ENCODE measurements at regions not wholly inside any gene's neighbourhood (a gene's known extent, or its start where the extent isn't known, plus 50 kb on each side); places are given as distances from the start of the nearest gene placed in this dataset.

DNA sequence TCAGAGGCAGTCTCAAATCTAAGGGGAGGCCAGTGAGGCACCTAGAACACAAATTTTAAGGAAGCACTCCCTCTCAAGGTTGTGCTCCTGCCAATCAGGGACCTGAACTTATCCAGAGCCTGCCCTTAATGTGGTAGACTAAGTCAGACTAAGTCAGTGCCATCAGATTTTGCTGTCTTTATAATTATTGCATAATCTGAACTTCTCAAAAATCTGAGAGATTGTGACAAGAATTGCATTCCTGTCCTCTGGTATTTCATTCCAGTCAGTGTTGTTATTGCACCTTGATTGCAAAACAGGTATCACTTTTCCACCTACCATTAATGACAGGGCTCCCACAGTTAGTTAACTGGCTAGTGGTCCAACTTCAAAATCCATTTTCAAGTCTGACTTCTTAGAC lies 197.1 kb upstream of the HCN1 start:
- DNase-seq: no peak

DNA sequence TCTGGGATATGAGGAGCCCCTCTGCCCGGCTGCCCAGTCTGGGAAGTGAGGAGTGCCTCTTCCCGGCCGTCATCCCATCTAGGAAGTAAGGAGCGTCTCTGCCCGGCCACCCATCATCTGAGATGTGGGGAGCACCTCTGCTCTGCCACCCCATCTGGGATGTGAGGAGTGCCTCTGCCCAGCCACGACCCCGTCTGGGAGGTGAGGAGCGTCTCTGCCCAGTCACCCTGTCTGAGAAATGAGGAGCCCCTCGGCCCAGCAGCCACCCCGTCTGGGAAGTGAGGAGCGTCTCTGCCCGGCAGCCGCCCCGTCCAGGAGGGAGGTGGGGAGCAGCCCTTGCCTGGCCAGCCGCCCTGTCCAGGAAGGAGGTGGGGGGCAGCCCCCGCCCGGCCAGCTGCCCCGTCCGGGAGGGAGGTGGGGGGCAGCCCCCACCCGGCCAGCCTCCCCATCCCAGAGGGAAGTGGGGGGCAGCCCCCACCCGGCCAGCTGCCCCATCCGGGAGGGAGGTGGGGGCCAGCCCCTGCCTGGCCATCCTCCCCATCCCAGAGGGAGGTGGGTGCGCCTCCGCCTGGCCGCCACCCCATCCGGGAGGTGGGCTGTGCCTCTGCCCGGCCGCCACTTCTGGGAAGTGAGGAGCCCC lies 194.4 kb upstream of the HCN1 start:
- DNase-seq: peak in 1 of 58 donors; percentile 0

DNA sequence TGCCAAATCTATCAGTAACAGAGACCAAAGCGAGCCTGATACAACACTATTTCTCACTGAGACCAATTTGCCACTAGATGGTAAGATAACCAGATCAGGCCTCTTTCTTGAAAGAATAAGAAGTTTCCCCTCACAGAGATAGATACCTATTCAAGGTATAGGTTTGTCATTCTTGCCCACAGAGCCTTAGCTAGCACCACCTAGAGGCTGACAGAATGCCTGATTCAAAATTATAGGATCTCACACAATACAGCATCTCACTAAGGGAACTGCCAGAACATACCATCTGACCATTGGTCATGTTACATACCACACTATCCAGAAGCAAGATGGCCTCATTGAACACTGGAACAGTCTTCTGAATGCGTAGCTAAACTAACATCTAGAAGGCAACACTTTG lies 166.6 kb upstream of the HCN1 start:
- no peak for DNase-seq

DNA sequence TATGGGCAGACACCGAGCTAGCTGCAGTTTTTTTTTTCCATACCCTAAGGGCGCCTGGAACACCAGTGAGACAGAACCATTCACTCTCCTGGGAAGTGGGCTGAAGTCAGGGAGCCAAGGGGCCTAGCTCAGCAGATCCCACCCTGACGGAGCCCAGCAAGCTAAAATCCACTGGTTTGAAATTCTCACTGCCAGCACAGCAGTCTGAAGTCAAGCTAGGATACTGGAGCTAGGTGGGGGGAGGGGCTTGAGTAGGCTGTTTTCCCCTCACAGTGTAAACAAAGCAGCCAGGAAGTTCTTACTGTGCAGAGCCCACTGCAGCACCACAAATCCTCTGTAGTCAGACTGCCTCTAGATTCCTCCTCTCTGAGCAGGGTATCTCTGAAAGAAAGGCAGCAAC lies 151.7 kb upstream of the HCN1 start:
- DNase-seq: no peak

DNA sequence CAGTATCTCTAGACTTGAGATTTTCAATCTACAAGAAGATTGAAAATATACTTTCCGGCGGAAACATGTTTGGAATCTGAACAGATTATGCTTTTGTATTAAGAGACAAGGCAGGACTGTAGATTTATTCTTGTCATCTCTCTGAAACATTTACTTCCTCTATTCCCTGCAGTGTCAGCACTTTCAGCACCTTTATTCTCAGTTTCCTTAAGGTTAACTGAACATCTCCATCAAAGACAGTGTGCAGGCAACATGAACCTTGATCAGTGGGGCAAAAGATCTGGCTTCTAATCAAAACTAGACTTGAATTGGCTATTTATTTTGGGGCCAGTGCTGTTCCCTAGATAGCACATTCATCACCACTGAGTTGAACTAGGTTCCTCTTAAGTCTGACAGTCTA lies 129.9 kb upstream of the HCN1 start:
- no peak for DNase-seq

DNA sequence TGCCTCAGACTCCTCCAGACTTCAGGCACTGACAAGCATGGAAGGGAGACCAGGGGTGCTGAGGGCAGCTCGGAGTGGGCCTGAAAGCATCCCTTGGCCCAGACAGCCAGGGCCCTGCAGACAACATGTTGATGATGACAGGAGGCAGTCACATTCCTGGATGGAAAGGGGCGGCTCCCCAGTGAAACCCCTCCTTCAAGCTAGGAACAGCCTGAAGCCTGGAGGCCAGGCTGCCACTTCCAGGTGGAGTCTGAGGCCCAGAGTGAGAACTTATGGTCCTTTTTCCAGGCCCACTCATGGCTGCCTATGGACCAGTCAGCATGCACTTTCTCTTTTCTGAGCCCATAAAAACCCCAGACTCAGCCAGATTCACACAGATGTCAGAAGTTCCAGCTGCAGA lies 104.2 kb upstream of the HCN1 start:
- no peak for DNase-seq

DNA sequence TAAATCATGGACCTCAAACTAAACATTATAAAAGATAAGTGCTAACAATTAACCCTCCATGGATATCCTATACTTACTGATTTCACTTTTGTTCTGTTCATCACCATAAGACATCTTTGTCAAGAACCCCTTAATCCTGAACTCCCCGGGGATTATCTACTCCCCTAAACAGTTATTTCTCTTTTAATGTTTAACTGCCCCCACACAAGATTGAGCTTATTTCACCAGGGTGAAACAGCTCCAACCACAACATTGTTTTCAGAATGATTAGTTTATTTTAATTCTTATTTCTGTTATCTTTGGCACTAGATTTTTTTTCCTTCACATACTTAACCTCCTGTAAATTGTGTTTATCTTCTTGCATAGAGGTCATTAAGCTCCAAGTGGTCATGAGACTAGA lies 103.2 kb upstream of the HCN1 start:
- DNase-seq: no peak

DNA sequence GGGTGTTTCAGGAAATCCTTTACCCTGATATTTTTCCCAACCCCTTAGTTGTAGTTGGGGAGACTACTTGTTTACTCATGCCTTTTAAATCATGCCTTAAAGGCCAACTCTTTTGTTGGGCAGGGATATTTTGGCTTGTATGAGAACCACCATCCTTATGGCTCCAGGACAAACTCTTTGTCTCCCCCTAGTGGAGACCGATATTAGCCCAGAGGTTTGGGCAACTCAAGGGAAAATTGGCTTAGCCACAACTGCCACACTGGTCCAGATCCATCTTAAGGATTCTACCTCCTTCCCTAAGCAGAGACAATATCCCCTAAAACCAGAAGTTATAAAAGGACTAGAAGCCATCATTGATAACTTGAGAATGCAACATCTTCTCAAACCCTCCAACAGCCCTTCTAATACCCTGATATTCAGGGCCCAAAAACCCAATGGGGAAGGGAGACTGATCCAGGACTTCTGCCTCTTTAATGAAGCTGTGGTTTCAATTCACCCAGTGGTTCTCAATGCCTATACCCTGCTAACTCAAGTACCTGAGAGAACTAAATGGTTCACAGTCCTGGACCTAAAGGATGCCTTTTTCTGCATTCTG lies 100.9 kb upstream of the HCN1 start:
- no peak for DNase-seq

DNA sequence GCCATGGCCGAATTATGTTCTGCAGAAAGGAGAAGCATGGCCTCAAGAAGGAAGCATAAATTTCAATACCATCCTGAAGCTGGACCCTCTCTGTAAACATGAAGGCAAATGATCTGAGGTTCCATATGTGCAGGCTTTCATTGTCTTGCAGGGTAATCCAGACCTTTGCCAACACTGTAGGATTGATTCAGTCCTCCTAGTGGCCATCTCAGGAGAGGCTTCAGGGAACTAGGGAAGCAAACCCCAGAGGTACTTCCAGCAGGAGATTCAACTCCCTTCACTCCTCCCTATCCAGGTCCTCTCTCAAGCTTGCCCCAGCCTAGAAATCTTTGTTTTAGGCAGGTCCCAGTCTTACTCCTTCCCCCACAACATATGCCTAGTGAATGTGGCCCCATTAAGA lies 99.3 kb upstream of the HCN1 start:
- DNase-seq: no peak

DNA sequence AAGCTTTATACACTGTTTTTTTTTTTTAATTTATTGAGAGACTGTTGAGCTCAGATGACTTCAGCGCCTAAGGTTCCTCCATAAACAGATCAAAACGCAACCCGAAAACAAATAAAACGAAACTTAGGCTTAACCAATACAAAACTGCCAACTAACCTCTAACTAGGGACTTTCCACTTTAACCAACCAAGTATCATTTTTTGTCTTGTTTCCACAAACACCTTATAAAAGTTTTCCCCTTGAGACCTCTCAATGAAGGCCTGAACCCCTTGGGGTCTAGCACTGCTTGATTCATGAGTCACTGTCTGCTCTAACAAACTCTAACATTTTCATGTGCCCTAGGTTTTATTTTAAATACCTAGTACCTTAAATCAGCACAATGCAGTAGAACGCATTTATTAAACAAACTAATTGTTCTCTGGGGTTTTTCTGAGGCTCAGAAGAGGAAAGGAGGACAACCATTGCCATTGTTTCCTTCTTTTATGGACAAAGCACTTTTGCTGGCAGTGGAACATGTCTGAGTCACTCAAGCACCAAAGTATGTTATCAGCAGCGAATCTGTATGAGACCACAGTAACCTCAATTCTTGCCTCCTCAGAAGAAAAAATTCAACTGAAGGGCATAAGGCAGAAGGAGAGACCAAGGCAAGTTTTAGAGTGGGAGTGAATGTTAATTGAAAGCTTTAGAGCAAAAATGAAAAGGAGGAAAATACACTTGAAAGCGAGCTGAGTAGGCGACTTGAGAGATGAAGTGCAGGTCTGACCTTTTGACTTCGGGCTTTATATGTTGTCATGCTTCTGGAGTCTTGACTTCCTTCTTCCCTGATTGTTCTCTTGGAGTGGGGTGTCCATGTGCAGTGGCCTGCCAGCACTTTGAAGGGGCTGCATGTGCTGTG lies 97.7 kb upstream of the HCN1 start:
- no peak for DNase-seq

DNA sequence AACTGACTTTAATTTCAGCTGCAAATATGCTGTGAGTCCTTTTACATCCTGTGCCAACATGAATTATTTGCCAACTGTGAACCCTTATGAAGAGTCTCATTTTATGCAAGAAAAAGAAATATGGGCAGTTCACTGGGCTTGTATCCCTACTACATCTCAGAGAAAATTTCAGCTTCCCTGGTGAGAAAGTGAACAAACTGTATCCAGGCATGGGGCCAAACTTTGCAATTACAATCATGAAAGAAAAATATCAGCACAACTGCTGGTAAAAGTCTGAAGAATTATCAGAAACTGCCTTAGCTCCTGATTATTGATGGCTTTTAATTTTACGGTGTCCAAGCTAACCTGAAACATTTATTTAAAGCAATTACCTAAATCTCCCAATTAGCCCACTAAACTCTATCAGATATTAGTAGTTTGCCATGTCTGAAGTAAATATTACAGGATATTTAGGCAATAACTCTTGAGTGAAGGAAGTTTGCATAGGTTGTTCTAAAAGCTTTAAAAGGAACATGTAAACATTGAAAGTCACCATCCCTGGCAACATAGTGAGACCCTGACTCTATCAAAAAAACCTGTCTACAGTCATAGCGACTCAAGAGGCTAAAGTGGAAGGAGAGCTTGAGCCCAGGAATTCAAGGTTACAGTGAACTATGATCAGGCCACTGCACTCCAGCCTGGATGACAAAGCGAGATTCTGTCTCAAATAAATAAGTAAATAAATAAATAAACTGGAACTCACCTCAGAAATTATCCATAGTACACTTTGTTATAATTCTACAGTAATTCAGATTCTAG lies 83.9 kb upstream of the HCN1 start:
- DNase-seq: peak in 3 of 58 donors; percentile 16 to 44 (median 19)

DNA sequence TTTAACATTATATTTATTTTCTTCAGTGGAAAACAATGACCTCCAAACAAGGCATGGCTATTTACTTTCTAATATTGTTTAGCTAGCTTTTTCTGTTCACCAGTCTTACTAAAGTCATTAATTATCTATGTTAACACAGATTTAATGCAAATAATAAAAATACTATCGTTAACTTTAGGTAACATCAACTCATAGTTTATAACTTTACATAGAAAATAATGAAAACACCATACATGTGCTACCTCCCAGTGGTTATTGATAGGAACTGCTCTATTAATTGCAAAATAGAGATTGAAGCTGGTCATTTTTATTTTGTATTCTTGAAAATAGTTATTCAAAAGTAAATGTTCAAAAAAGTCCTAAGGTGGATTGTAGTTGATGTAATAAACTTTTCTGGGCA lies 78.3 kb upstream of the HCN1 start:
- DNase-seq: no peak

DNA sequence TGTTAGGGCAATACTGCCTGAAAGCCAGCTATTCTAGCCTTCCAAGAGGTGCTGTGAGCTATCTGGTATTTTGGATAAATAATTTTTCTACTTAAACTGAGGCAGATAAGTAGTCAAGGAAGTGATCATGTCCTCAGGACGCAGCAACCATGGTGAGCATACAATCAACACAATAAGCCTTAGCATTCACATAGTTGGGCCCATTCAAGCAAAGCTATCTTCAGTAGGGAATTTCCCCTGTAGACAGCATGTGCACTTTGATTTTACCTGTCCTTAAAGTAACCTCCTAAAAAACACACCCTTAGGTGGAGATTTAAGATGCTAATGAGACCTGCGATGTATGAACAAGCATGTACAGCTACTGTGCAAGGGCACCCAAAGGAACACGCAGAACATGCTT lies 76.2 kb upstream of the HCN1 start:
- DNase-seq: no peak

DNA sequence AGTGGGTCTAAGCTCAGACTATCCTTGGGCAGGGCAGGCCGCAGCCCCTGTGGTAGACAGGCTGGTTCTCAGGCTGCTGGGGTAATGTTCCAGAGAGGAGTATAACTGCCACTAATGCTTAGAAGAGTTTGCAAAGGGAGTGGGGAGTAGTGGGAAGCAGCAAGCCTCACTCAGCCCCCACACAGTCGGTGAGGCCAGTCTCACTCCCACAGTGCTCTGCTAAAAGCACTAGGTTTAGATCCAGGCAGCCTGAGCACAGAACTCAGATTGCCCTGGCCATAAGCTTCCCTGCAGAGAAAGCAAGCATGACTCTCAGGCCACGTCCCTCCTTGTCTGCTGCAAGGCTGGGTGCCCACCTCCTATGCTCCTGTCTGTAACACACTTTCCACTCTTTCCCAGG lies 69.4 kb upstream of the HCN1 start:
- peak in 6 of 58 donors; percentile 1 to 37 (median 22) for DNase-seq

DNA sequence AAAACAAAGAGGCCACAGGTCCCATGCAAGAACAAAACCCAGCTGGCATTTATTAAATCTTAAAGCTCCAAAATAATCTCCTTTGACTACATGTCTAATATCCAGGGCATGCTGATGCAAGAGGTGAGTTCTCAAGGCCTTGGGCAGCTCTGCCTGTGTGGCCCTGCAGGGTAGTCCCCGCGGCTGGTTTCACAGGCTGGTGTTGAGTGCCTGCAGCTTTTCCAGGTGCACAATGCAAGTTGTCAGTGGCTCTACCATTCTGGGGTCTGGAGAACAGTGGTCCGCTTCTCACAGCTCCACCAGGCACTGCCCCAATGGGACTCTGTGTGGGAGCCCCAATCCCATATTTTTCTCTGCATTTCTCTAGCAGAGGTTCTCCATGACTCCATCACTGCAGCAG lies 54.4 kb upstream of the HCN1 start:
- no peak for DNase-seq

DNA sequence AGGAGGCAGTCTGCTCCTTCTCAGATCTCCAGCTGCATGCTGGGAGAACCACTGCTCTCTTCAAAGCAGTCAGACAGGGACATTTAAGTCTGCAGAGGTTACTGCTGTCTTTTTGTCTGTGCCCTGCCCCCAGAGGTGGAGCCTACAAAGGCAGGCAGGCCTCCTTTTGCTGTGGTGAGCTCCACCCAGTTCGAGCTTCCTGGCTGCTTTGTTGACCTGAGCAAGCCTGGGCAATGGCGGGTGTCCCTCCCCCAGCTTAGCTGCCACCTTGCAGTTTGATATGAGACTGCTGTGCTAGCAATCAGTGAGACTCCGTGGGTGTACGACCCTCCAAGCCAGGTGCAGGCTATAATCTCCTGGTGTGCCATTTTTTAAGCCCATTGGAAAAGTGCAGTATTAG lies 52.3 kb upstream of the HCN1 start:
- DNase-seq: peak in 1 of 58 donors; percentile 1
